WTC11 (cell line): ENCODE measurements at regions not wholly inside any gene's neighbourhood (a gene's known extent, or its start where the extent isn't known, plus 50 kb on each side); places are given as distances from the start of the nearest gene placed in this dataset.

Experiments used
- MAX ChIP-seq: sonication (generic); formaldehyde crosslinking; IDR thresholded peaks from 2 replicates; pipeline ENCODE4 v1.8.0; 2022; ENCODE audit warnings: mild to moderate bottlenecking, missing genetic modification reagents
- TEAD4 ChIP-seq: sonication (generic); formaldehyde crosslinking; IDR thresholded peaks from 2 replicates; pipeline ENCODE4 v1.8.0; 2022; ENCODE audit warnings: mild to moderate bottlenecking, missing genetic modification reagents

GRCh38 chrX:36913551-36913950, 94.6 kb upstream of the FAM47C start:
- no peak for TF ChIP-seq MAX
- TF ChIP-seq TEAD4 (CRISPR knock-in tag): no peak
